ENCODE measurements at regions not wholly inside any gene's neighbourhood (a gene's known extent, or its start where the extent isn't known, plus 50 kb on each side); places are given as distances from the start of the nearest gene placed in this dataset.

DNA sequence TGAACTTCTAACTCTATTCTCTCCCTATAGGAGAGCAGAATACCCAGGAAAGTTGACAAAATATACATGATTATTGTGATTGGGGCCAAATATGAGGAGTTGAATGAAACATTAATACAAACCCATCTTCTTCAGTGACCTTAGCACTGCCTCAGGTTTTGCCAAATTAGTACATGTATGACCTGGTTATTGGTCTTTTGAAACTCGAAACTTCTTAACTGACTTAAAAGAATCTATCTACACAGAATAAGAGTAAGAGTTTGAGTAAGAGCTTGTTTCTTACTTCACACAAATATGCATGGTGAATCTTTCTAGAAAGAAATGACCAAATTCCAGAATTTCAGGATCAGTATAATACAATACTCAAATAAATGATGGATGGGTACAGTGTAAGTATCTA, 213.0 kb upstream of the GK2 start:
- no peak overlapping the region for H3K27ac ChIP-seq (ENCODE audit: insufficient read depth, low read depth, low read length)
- no peak for DNase-seq (ENCODE audit: low read depth, low spot score)
- H3K9me1 ChIP-seq (replicated peaks; ENCODE audit: control insufficient read depth, extremely low read depth, insufficient read depth, low read length), result no peaks in the 10 kb centered on the region
- H3K9ac ChIP-seq (replicated peaks; ENCODE audit: extremely low read depth, insufficient read depth, low read length), result no peak overlapping the region
- intact Hi-C loops (cut with micrococcal nuclease) (no loop called here), dilution Hi-C loops (cut with MboI; ENCODE audit: extremely low pct_ligation_motif_present, low sequenced_read_pairs) (no loop called here)
- FAIRE-seq, result no peak
- TF ChIP-seq POLR2AphosphoS5 (IDR thresholded peaks at IDR 0.05; ENCODE audit: insufficient read depth, low read depth, low read length) (no peak), POLR2A (IDR thresholded peaks at IDR 0.05; ENCODE audit: low read depth, low read length) (no peak), MYC (IDR thresholded peaks at IDR 0.05; ENCODE audit: low read depth, low read length) (no peak), JUN (IDR thresholded peaks at IDR 0.05; ENCODE audit: borderline replicate concordance, insufficient read depth, insufficient read length, low read depth) (no peak), MAX (IDR thresholded peaks at IDR 0.05; ENCODE audit: insufficient read depth, insufficient read length) (no peak), EZH2 (IDR thresholded peaks at IDR 0.05; ENCODE audit: borderline replicate concordance, low read depth, low read length, severe bottlenecking) (no peak), GATA2 (IDR thresholded peaks at IDR 0.05; ENCODE audit: insufficient read depth, insufficient read length, low read depth, low read length) (no peak), FOS (IDR thresholded peaks at IDR 0.05; ENCODE audit: borderline replicate concordance, insufficient read depth, low read length) (no peak)
- TF ChIP-seq, protein P1, sequence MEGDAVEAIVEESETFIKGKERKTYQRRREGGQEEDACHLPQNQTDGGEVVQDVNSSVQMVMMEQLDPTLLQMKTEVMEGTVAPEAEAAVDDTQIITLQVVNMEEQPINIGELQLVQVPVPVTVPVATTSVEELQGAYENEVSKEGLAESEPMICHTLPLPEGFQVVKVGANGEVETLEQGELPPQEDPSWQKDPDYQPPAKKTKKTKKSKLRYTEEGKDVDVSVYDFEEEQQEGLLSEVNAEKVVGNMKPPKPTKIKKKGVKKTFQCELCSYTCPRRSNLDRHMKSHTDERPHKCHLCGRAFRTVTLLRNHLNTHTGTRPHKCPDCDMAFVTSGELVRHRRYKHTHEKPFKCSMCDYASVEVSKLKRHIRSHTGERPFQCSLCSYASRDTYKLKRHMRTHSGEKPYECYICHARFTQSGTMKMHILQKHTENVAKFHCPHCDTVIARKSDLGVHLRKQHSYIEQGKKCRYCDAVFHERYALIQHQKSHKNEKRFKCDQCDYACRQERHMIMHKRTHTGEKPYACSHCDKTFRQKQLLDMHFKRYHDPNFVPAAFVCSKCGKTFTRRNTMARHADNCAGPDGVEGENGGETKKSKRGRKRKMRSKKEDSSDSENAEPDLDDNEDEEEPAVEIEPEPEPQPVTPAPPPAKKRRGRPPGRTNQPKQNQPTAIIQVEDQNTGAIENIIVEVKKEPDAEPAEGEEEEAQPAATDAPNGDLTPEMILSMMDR (IDR thresholded peaks at IDR 0.05; ENCODE audit: extremely low read depth in 1 of 2, insufficient read depth in 1 of 2, low read depth in 1 of 2, low read length in 2 of 2), result no peak
- H3K9me3 ChIP-seq (replicated peaks; ENCODE audit: control insufficient read depth, insufficient read depth, low read length), result no peaks in the 10 kb centered on the region
- POLR2A ChIA-PET, result no interaction called here
- H3K4me1 ChIP-seq (ENCODE audit: control insufficient read depth, extremely low read depth, insufficient read depth, low read length), result no peaks in the 10 kb centered on the region
- CTCF ChIA-PET, result no interaction called here
- peaks cover 0 to 1% of the 10 kb centered on the region in 2 experiments for H3K27me3 ChIP-seq (ENCODE audit: control insufficient read depth in 2 of 2, insufficient read depth in 2 of 2, low read length in 2 of 2)
- no peak overlapping the region for H2AFZ ChIP-seq (ENCODE audit: low read depth, low read length)
- H3K4me3 ChIP-seq (replicated peaks in 1 of 3; ENCODE audit: insufficient read depth in 1 of 3, low read depth in 1 of 3, low read length in 3 of 3), result no peak overlapping the region
- no TSS peak for BruUV-seq (replicated peaks)
- no peak overlapping the region for H3K4me2 ChIP-seq (ENCODE audit: insufficient read depth, low read length)
- H3K79me2 ChIP-seq (ENCODE audit: control insufficient read depth, insufficient read depth, low read length), result no peaks in the 10 kb centered on the region
- H4K20me1 ChIP-seq (replicated peaks; ENCODE audit: control insufficient read depth, extremely low read depth, insufficient read depth, low read length), result no peaks in the 10 kb centered on the region
- no peaks in the 10 kb centered on the region for H3K36me3 ChIP-seq (ENCODE audit: control insufficient read depth in 2 of 2, extremely low read depth in 1 of 2, insufficient read depth in 2 of 2, low read length in 2 of 2)
